HG02885 (cell line): ENCODE measurements at regions not wholly inside any gene's neighbourhood (a gene's known extent, or its start where the extent isn't known, plus 50 kb on each side); places are given as distances from the start of the nearest gene placed in this dataset.

Experiments used
- ATAC-seq: cut with Tn5 transposase; IDR thresholded peaks from one replicate; pipeline ENCODE4 v1.9.1; 2021; ENCODE audit warnings: mild to moderate bottlenecking; ENCODE audit not compliant: unreplicated experiment, poor library complexity

DNA sequence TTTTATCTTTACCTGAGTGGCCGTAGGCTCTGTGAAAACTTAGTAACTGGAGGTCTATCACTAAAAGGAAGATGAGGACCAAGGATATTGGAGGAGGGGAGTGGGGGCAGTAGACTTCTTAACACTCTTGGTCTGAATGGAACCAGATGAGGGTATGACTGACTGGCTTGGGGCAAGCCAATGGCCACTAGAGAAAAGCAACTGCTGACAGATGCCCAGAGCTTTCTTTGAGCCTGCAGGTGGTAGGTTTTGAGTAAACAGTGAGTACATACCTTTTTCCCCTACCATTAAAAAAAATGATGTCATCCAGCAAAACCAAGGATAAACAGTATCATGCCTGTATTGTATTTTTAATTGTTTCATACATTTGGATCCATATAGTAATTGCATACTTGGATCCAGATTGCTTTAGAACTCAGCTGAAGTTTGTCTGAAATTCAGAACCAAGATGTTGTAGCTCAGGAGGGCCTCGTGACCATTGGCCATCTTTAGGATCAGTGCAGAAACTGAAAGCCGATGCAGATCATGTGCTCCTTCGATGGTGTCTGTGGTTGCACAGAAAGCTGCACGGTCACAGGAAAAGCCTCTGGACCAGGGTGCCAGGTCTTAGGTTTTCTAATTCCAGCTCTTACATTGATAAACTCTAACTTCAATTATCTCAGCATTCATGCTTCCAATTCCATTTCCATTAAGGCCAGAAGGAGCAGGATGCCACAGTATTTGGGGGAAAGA, 131.0 kb downstream of the PDGFRA start:
- peak; percentile 60 for ATAC-seq

DNA sequence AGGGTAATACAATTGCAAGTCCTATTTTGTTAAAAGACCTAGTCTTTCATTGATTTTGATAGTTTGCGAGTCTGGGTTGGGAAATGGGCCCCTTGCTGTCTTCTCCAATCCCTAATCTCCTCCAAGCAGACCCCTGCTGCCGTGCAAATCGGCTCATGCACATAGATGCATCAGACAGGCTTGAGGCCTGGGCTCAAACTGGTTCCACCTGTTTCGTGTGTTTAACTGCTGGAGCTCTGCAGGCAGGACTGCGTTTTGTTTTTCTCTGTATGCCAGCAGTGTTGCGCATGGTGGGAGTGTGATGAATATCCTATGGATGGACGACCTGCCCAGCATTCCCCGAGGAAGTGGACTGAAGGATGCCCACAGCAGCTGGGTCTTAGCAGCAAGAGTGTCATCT, 133.9 kb downstream of the PDGFRA start:
- no peak for ATAC-seq

DNA sequence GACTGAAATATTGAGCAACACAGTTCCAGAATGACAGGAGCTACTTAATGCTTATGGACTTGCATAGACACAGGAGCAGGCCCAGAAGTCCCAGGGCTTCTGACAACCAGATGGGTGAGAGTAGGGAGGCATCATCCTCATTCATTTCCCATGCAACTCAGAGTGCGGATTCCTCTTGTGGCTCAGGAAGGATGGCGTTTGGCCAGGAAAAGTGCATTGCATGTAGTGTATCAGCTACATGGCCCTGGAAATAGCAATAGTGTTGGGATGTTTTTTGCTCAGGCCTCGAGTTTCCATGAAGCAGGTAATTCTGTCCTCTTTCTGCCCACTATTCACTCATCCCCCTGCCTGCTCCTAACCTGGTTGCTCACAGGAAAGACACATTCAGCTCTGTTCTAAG, 136.6 kb downstream of the PDGFRA start:
- no peak for ATAC-seq

DNA sequence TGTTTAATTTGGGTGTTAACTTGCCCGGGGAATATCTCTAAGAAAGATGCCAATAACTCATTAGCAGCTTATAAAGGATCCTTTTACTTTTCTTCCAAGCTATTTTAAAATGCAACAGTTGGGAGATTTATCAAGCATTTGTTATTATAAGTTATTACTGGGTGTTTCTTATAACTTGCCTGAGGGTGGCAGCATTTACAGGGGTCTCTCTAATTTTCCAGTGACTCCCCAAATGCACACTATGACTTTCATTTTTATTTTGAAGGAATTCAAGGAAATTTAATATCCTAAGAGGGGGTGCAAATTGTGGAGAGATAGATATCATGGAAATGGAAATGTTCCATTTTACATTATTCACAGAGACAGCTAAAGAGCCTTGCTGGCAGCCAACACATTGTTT, 138.0 kb downstream of the PDGFRA start:
- no peak for ATAC-seq

DNA sequence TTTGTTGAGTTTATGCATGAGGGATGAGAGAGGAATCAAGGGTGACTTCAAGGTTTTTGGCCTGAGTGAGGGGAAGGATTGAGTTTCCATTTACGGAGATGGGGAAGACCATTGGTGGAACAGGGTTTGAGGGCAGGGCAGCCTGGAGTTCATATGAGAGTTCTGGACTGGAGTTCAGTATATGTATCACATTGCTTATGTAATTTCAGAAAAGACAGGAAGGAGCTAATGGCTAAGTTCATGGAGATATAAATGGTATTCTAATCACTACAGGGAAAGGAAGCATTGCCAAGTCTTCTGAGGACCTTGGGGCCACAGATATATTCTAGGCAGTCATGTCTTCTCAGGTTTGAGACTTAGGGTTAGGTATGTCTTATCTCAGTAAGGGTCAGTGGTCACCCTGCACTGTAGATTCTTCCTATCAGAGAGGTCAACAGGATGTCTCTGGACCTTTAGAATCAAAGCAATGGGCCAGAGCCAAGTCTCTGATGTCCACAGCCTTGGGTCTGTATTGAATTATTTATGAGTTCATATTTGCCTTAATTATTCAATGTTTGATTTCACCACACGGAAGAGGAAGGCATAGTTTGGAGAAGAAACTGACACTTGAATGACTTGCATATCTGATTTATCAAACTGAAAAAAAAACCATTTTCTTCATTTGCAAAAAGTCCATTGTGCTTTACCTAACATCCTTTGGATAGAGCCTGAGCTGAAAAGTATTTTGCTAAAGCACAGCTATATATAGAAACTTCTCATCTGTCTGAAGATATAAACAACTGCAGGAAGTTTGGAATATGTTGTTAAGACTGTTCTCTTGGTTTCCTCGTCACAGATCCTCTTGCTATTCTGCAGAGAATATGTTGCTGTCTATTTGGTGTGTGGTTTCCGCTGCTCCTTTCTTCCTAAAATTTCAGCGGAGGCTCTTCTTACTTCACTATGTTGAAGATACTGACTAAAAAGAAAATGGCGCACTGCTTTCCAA, 139.5 kb downstream of the PDGFRA start:
- ATAC-seq = no peak

DNA sequence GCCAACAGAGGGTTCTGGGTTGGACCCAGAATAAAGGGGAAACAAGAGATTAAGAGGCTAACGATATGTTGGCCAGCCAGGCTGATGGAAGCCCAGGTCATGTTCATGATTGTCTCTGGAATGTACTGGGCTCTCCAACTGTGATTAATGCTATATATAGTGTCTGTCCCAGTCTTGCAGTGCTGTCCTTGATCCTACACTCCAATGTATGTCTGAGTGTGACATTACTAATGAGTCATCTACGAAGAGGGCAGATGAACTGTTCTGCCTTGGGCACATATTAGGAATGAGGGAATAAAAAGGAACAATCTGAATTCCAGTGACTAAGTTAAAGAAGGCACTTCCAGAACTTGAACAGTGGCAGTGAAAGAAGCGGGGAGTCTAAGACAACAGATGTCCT, 142.1 kb downstream of the PDGFRA start:
- no peak for ATAC-seq

DNA sequence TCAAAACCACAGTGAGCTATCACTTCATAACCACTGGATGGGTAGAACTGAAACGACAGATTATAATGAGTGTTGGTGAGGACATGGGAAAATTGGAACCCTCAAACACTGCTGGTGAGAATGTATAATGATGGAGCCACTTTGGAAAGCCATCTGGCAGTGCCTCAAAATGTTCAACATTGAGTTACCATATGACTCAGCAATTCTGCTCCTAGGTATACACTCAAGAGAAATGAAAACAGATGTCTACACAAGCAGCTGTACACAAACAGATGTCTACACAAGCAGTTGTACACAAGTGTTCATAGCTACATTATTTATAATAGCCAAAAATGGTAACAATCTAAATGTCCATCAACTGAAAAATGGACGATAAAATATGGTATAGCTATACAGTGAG, 143.9 kb downstream of the PDGFRA start:
- ATAC-seq = no peak

DNA sequence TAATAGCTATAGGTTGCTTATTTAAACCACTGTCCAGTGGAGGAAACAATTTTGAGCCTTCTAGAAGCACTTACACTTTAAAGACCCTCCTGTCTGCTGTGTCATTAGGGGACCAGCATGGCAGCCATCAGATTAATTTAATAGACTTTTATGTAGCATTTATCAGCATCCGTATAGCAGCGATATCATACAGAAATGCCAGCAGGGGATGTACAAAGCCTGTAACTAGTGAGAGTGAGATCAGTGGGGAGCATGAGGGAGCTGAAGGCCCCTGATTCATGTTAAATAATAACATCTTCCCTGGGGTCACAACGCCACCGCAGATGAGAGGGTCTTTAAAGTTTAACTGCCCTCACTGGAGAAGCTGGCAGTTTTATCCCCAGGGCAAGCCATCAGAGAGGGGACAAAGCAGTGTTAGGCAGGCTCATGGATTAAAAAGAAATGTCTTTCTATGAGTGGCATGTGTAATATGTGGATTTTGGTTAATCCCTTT, 144.7 kb downstream of the PDGFRA start:
- no peak for ATAC-seq

DNA sequence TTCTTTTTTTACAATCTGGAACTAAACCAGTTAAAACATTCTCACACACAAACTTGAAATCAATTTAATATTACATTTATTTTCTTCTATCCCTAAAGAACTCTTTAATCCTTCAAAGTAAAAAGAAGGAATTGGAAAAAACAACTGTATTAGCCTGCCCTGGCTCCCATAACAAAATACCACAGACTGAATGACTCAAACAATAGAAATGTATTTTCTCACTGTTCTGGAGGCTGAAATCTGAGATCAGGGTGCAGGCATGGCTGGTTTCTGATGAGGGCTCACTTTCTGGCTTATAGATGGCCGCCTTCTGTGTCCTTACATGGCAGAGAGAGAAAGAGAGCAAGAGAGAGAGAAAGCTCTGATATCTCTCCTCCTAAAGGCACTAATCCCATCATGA, 149.4 kb downstream of the PDGFRA start:
- no peak for ATAC-seq

DNA sequence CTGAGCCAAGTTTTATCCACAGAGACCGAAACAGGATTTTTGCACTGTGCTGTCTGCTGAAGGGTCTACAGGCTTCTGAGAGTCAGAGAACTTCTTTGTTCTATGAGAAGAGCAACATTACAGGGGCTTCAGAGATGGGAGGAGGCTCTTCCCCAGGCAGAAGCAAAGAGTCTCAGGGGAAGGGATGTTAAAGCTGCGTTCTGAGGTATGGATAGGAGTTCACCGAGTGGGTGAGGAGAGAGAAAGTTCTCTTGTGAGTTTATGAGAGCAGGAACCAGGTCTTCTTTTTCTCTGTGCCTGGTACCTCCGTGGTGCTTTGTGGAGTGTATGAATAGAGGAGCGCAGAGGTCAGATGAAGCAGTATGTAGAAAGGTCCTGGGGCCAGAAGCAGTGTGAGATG, 155.1 kb downstream of the PDGFRA start:
- ATAC-seq = no peak

DNA sequence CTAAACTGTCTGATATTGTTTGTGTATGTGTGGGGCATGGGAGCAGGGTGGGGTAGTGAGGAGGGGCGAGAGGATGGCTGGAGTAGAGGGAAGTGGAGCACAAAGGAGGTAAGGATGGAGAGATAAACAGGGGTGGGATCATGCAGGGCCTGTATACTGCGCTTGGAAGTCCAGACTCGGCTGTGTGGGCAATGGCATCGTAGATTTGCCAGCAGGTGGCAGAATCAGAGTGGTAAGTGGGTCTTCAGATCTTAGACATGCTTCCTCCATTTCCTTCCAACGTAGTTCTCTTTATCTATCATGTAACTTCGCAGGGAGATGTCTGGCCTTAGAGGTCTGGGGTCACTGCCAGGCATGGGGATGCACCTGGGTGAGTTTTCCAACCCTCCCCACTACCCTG, 155.5 kb downstream of the PDGFRA start:
- peak; percentile 42 for ATAC-seq

DNA sequence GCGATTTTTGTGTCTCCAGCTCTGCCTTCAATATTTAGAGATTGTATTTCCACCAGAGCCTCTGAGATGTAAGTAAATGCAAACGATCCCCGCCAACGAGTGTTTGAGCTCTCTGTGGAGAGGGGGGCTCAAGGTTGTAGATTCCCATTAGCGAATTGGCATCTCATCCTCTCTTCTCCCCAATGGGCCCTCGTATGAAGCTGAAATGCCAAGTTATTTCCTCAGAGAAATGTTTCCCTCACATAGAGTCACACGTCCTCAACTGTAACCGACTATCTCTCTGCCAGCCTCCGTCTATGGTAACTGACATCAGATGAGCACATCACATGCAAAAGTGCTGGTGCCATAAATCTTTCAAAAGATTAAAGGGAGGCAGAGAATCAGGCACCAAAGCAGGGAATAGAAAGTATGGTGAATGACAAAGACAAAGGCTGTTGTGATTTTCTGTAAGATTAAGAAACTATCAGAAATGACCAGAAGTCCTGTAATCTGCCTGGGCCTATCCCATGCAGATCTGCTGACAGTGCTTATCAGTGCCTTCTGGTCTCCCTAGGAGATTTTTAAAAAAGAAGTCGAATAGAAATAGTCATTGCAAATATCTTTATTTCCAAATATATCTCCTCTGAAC, 157.1 kb downstream of the PDGFRA start:
- ATAC-seq = no peak

DNA sequence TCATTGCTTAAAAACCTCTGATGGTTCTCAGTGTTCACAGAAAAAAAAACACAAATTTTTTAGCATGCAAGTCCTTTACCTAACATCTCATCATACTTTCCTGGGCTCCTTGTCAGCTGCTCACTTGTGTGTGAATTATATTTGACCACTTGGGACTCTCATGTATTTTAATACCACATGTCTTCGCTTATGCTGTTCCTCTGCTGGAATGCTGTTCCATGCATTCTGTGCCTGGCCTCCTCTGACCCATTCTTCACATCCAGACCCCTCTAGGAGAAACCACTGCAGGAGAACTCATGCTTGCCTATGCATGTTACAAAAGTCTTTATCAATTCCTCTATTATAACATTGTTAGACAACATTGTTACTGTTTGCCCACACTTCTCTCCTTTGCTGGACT, 157.6 kb downstream of the PDGFRA start:
- no peak for ATAC-seq

DNA sequence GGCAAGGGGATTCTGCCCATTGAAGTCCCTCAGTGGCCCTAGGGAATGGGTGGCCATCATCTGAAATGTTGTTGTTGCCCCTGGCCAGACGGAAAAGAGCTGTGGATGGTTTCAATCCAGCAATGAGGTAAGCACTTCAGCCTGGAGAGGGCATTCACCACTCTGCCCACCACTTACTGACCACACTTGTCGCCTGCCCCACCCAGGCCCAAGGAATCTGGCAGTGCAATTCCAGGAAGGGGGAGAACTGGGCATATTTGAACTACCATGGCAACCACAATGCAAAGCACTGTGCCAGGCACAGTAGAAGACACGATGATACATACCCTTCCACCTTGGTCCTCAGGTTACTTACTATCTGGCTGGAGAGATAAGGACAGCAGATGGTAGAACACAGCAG, 161.6 kb downstream of the PDGFRA start:
- ATAC-seq = no peak

DNA sequence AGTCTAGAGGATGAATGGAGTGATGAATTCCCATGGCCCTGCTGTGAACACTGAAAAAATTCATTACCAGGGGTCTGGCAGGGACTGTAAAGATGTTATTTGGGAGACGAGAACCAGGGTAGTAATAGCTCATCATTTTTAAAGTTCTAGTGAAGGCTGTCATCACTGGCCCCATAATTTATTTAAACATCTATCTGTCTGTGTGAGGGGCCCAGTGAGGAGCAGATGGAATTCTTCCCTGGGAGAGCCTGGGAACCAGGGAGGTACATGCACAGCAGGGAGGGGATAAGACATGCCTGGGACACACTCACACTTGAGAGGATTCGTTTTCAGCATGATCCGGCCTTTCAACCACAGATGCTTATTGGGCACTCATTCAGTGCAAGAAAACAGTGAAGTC, 162.0 kb downstream of the PDGFRA start:
- no peak for ATAC-seq

DNA sequence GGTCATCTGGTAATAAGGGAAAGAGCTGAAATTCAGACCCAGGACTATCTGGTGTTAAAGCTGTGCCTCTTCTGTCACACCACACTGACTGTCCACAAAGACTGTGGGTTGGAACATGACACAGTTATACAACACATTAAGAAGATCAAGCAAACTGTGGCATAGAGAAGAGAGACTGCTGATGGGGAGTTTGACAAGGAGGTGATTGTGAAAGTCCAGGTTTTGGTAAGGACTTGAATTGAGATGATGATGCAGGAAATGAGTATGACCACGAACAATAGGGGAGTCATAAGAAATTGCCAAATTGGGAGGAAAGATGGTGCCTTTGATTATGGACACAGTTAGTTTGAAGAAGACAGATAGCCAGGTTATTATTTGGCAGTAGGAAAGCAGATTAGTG, 163.4 kb downstream of the PDGFRA start:
- no peak for ATAC-seq

DNA sequence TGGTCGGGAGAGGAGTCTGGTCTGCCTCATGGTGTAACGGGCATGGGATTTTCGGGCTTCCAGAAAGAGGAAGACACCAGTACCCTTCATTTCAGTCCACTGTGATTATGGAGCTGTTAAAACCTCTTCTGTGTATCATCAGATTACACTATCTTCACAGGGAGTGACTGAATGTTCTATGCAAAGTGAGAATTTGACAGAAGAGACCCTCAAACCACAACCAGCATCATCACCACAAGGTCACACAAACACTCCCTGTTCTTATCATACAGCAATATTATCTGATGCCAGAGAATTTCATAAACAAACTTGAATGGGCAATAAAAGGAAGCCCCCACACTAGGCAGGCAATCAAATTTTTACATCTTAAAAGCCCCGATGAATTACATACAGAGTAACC, 164.2 kb downstream of the PDGFRA start:
- no peak for ATAC-seq

DNA sequence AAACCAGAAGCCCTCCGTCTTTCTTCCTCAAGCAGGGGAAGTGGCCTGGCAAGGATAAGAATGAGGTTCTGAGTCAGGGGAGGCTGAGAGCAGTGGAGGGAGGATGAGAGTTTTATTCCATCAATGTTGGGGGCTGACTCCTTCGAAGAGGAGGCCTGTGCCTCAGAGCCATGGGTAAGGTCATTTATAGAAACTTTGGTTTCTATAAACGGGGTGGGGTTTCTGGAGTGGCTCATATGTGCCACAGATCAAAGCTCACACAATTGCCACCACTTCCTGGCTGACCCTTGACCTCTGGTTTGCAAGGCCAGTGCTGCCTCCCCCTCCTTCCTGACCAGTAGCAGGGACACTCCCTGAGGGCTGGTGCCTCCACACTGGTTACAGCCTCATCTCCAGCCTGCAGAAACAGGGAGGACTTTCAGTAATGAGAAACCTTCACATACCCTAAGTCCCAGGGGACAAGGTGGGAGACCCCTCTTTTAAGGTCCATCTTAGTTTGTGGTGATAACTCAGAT, 166.0 kb downstream of the PDGFRA start:
- no peak for ATAC-seq

DNA sequence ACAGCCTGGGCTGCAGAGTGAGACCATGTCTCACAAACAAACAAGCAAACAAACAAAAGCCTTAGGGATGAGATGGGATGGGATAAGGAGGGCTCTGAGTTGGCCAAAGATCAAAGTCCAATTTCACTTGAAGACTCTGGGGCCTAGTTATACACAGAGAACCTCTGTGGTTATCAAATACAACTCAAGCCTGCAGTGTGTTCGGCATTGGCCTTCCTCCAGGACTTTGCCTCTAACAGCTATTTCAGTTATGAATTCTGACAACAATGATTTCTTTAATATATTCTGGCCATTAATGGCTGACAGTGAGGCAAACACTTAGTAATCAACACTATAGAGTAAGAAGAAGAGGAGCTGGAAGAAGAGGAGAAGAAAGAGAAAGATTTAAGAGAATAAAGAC, 171.1 kb downstream of the PDGFRA start:
- ATAC-seq = no peak

DNA sequence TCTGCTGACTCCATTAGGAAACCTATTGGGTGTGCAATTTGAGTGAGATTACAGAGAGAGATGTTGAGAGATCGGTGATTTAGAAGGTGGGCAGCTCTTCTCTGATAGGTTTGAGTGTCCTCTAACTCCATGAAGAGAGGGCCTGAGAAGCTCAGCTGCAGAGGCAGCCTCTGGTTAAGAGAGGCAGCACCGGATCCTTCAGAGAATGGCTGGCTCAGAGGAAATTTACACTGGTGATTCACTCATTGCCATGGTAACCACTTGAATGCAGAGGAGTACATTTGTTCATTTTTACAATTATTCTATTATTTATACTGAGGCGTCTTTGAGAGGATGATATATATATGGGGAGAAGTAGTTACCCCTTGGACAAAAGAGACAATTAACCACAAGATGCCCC, 171.7 kb downstream of the PDGFRA start:
- no peak for ATAC-seq
